HG02571 (cell line): ENCODE measurements at regions not wholly inside any gene's neighbourhood (a gene's known extent, or its start where the extent isn't known, plus 50 kb on each side); places are given as distances from the start of the nearest gene placed in this dataset.

Source experiments
- ATAC-seq: cut with Tn5 transposase; IDR thresholded peaks from one replicate; pipeline ENCODE4 v1.9.1; 2021; ENCODE audit warnings: mild to moderate bottlenecking, moderate library complexity; ENCODE audit not compliant: unreplicated experiment

DNA sequence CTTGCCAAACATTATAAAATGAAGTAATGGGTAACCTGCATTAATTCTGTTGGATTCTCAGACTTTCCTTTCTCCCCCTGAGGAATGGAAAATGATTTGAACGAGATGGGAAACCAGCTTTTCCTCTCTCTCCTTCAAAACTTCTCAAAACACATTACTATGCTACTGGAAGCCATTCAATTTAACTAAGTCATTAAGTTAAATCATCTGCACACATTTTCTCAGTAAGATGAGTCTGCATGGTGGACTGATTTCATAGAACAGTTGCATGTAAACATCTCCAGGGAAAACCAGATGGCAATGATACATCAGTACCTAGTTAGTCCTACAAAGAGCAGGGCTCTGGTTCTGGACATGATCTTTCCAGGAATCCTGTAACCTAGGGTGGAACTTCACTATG, 59.9 kb downstream of the BMP4 start:
- no peak for ATAC-seq

DNA sequence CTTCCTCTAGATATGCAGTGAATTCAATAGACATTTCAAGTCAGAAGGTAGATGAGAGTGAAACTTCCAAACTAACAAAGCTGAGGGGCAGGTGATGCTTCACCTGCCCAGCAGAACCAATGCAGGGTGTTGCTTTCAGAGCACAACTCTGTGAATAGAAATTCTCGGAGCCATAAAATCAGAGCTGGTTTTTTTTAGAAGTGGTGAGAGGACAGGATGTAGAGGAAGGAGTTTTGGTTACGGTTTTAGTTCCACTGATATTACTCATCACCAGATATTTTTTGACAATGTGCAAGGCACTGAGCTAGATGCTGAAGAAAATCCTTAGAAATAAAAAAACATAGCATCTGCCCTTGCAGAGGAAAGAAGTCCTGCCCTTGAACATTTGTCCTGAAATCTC, 62.2 kb downstream of the BMP4 start:
- peak; percentile 71 for ATAC-seq

- no peak for ATAC-seq
These were observed 63.3 kb downstream of the BMP4 start for GRCh38 chr14:53893374-53893773.

DNA sequence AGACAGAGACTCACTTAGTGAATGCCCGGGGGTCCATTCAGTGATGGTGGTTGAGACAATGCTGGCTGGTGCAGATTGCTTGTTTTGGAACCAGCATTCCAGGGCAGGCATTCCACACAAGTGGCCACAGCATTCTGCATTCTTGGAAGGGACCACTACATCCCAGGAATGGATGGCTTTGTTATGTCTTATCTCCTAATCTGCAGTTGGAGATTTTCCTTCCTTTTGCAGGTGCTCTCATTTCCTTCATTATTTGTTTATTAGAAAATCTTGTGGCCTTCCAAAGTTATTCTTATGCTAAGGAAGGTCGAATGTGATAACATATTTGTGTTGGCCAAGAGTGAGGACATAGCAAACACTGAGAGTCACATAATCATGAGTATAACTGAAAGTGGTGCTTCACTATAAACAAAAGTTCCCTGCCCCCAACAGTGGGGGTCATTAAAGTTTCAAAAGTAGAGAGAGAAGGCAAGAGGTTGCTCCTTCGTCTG, 66.0 kb downstream of the BMP4 start:
- no peak for ATAC-seq

DNA sequence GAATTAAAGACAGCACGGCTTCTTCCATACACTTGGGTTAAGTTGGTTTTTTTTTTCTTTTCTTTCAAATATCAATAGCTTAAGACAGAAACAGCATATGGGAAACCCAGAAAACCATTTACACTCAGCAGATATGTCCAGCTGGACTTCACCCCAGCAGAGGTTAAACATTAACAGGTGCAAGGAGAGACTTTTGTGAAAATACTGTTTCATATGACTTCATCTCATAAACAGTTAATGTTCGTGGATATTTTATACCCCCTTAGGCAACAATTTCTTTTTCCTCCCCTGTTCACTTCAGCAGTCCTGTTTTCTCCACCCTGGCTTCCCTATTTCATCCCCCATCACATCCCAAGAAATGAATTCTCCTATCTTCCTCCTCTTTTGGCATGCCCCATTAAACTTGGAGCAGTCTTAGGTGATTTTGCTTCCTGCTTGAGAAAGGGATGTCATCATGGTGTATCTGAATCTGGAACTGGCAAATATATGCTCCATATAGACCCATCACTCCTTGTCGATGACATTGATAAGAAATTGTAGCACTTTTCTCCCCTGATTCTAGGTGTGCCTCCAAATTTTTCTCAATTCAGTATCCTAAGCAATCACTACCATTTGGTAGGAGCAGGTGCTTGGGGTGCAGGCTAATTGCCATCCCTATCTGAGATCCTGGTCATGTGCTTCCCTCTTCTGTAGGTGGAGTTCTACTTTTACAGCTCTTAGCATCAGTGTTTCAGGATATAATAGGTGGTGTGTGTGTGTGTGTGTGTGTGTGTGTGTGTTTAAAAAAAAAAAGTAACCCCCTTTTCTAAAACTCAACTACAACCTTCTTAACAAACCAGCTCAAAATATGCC, 67.9 kb downstream of the BMP4 start:
- ATAC-seq = no peak

- no peak for ATAC-seq
These were observed 71.4 kb downstream of the BMP4 start for GRCh38 chr14:53885136-53885640.

DNA sequence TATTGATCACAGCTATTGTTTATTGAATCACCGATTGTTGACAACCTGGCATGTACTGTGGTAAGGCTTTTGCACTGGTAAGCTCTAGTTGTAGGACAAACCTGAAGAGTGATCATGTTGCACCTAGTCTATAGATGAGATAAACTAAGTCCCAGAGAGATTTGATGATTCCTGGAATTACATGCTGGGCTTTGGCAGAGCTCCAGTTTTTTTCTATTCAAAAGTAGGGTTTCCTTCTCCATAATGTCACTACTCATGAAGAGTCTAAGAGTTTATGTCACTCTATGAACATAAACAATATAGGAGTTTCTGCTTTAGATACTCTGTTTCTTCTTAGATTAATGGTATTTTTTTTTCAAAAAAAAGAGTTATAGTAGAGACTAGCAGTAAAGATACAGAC, 72.0 kb downstream of the BMP4 start:
- ATAC-seq = no peak

DNA sequence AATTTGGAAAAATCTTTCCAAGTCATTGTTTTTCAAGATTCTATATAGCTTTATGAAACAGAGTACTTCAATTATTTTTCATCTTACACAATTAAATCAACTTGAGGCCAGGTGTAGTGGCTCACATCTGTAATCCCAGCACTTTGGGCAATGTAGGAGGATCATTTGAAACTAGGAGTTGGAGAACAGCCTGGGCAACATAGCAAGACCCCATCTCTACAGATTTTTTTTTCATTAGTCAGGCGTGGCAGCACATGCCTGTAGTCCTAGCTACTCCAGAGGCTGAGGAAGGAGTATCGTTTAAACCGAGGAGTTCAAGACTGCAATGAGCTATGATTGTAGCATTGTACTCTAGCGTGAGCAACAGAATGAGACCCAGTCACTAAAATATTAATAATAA, 72.9 kb downstream of the BMP4 start:
- no peak for ATAC-seq

GRCh38 chr14:53882684-53883083, 73.9 kb downstream of the BMP4 start:
- no peak for ATAC-seq

DNA sequence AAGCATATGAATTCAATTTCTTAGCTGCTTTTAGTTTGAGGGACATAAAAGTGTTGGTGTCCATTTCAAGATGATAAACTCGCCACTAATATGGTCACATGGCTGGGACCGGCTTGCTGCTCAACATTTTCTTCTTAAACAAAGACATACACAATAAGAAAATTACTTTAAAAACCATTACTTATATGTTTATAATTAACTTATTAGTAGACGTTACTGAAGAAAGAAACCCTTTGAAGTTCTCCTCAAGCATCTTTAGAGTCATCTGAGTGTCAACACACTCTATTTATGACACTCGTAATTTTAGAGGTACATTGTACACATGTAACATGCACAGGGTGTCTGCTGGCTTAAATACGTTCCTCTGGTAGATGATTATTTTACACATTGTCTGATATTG, 74.7 kb downstream of the BMP4 start:
- no peak for ATAC-seq

GRCh38 chr14:53881161-53881871, 75.3 kb downstream of the BMP4 start:
- no peak for ATAC-seq

DNA sequence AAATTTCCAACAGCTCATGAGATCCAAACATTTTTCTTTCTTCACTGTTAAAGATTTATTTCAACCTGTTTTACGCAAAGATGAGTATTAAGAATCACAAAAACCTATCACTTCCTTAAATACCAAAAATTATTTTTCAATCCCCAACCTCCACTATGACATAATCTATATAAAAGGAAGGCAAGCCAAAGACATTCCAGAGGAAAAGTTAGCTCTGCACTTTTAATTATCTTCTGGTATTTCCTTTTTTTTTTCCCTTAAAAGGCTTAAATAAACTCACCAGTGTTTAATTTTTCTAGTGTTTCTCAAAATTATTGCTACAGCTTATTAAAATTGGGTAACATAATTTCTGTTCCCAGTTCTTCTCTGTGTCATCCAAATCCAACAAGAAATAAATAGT, 75.9 kb downstream of the BMP4 start:
- no peak for ATAC-seq

DNA sequence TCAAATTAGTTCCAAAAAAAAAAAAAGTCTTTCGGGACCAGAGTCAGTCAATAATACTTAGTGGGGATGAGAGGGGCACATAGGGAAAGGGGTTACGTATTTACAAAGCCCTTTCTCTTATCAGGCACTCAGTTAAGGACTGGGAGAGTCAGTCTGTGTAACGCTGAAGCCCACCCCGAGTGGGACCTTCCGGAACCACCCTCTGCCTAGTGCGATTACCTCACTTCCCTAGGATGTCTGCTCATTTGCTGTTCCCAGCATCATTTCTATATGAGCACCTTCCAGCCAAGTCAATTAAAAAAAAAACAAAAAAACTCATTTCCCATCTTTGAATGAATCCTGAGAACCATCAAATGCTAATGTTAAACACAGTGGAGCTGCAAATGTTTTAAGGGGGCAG, 76.9 kb downstream of the BMP4 start:
- ATAC-seq = no peak

GRCh38 chr14:53879022-53879686, 77.5 kb downstream of the BMP4 start:
- ATAC-seq = no peak

DNA sequence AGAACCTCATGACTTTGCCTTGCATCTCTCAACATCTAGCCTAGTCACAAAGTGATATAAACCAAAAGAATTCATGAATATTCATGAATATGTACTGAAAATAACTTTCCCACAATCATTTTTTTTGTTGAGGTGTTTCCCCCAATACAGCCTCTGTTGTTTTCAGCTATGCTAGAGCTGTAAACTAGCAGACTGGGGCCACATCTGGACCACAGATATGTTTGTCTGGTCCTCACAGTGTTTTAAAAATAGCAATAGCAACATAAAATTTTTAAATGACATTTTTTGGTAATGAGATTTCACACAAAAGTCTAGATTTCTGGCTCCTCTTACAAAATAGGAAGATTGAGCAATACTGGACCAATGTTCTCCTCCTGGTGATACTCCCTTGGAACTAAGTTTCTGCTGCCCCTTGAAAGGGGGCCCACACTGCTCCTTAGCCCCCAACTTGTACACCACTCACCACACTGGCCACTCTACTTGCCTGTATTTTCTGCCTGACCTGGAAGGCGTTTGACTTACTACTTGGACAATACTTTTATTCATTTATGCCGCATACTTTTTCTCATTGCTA, 81.2 kb downstream of the BMP4 start:
- ATAC-seq = no peak

DNA sequence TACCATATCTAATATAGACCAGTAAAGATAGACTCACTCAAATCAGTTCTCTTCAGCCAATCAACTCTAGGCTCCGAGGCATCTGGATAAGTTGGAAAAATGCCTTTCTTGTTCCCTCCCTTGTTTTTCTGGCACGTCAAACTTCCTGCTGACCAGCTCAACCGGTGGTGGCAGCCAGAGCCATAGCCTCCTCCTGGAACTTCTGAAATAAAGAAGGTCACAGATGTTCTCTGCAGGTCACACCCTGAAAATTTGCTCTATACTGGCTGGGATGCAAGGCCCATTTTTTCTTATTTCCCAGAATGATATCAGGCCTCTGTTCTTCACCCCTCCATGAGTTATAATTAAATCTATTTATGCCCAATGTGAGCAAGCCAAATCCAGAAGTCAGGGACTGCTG, 81.9 kb downstream of the BMP4 start:
- ATAC-seq = no peak

DNA sequence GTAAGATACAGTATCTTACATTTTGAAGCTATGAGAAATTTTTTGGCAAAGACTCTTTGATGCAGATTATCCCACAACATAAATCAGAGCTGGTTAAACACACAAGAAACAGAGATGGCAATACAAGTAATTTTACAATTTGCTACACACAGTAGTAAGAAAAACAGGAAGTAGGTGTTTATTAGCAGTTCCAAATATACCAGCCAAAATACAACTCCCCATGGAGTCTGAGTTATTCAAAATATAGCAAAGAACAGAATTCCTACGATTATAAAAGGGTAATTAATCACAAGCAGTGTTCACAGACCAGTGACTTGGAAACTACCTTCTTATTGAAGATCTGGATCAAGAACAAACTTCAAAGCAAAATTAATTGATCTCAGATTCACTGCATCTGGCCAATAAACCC, 83.9 kb downstream of the BMP4 start:
- ATAC-seq = no peak

GRCh38 chr14:53871951-53872350, 84.7 kb downstream of the BMP4 start:
- ATAC-seq = no peak

GRCh38 chr14:53871011-53871410, 85.6 kb downstream of the BMP4 start:
- ATAC-seq = no peak

DNA sequence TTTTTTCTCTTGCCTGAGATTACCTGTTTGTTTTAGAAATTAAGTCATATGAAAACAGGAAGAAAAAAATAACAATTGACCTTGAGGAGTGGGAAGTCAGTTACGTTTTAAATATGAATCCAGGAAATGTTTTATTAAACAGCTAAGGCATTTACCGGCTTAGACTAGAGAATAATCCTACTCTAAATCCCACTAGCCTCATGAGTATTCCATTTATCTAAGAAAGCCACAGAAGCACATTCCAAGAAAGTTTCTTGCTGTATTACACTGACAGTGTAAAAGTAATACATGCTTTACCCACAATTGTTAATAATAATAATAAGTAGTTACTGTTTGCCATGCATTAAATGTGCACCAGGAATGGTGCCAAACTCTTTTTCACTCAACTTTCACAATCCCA, 90.9 kb downstream of the BMP4 start:
- no peak for ATAC-seq

DNA sequence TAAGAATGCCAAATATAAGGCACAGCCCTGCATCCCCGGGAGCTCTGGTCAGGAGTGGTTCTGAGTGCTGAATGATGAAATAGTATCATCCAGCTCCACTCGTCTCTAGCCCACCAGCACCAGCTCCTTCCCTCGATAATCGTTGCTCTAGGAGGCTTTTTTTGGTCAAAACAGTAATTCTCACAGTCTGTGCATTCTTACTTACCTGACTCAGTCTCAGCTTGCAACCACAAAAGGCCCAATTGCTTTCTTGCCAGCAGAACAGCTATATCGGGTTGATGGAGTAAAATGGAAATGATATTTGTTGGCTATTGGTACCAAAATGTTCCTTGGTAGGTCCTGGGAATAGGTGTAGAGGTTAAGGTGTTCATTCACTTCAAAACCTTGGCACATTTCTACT, 94.8 kb downstream of the BMP4 start:
- ATAC-seq = no peak
